ENCODE measurements at regions not wholly inside any gene's neighbourhood (a gene's known extent, or its start where the extent isn't known, plus 50 kb on each side); places are given as distances from the start of the nearest gene placed in this dataset.

- TF ChIP-seq MAX (IDR thresholded peaks at IDR 0.05) (no peak), CTCF (IDR thresholded peaks at IDR 0.05; ENCODE audit: control extremely low read depth in 1 of 3, insufficient read depth in 1 of 3, low read depth in 1 of 3, low read length in 3 of 3) (no peak), MAFK (IDR thresholded peaks at IDR 0.05; ENCODE audit: low read depth, low read length) (no peak), EZH2 (IDR thresholded peaks at IDR 0.05; ENCODE audit: low read depth, low read length, severe bottlenecking) (no peak), TAF7 (optimal IDR thresholded peaks at IDR 0.05; ENCODE audit: borderline replicate concordance, low read depth, low read length) (no peak), SP1 (IDR thresholded peaks at IDR 0.05; ENCODE audit: low read depth, low read length) (no peak), SAP30 (IDR thresholded peaks at IDR 0.05; ENCODE audit: insufficient read depth, insufficient replicate concordance, low read length) (no peak), GTF2F1 (IDR thresholded peaks at IDR 0.05; ENCODE audit: borderline replicate concordance, low read depth, low read length) (no peak)
Observed at GRCh38 chr1:172932981-172933380, 117.8 kb downstream of the TNFSF18 start.

Measured in H1 (cell line).